ENCODE measurements at regions not wholly inside any gene's neighbourhood (a gene's known extent, or its start where the extent isn't known, plus 50 kb on each side); places are given as distances from the start of the nearest gene placed in this dataset.

DNA sequence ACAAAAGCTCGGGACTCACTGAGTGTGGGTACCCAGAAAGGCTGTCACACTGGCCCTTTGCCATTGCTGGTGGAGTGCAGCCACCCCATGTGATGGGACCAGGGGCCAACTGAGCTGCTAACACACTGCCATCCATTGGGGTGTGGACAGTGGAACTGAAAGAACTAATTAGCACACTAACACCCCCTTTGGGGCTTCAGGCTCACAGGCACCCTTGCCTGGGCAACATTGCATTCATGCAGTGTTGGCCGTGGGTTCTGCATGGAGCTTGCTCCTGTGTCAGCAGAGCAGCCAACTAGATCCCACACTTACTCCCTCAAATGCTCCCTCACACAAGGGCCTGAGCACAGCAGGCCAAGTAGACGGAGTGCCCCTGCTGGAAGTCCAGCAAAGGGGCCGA is 476.0 kb upstream of the ASIC2 start:
- Histone ChIP-seq H3K4me1 (ENCODE audit: control insufficient read depth, insufficient read depth, low read length) (no peaks in the 10 kb centered on the region), H3K36me3 (ENCODE audit: control insufficient read depth, insufficient read depth, low read length) (no peaks in the 10 kb centered on the region), H3K9me3 (ENCODE audit: control insufficient read depth, insufficient read depth, low read length) (no peaks in the 10 kb centered on the region), H3K27ac (ENCODE audit: low read depth, low read length) (no peak overlapping the region), H3K4me3 (ENCODE audit: low read depth, low read length) (no peak overlapping the region), H3K27me3 (ENCODE audit: control insufficient read depth, insufficient read depth, low read length) (no peaks in the 10 kb centered on the region)
- 81% methylated on average over 4 of the region's 4 CpGs for WGBS (ENCODE audit: insufficient coverage)
- no peak for DNase-seq (ENCODE audit: low read depth in 4 of 6, low spot score in 6 of 6)

- H3K27ac ChIP-seq (ENCODE audit: low read depth, low read length) = no peak overlapping the region
- H3K4me1 ChIP-seq (ENCODE audit: control insufficient read depth, insufficient read depth, low read length) = peaks cover 2% of the 10 kb centered on the region
- H3K36me3 ChIP-seq (ENCODE audit: control insufficient read depth, insufficient read depth, low read length) = no peaks in the 10 kb centered on the region
- DNase-seq (ENCODE audit: low read depth in 4 of 6, low spot score in 6 of 6) = peak in 1 of 6 donors; percentile 59
- H3K4me3 ChIP-seq (ENCODE audit: low read depth, low read length) = no peak overlapping the region
- H3K27me3 ChIP-seq (ENCODE audit: control insufficient read depth, insufficient read depth, low read length) = no peaks in the 10 kb centered on the region
- H3K9me3 ChIP-seq (ENCODE audit: control insufficient read depth, insufficient read depth, low read length) = no peaks in the 10 kb centered on the region
- WGBS (ENCODE audit: insufficient coverage) = 64% methylated on average over 4 of the region's 4 CpGs
These were observed 478.8 kb upstream of the CCL2 start for GRCh38 chr17:33776304-33776703.

DNA sequence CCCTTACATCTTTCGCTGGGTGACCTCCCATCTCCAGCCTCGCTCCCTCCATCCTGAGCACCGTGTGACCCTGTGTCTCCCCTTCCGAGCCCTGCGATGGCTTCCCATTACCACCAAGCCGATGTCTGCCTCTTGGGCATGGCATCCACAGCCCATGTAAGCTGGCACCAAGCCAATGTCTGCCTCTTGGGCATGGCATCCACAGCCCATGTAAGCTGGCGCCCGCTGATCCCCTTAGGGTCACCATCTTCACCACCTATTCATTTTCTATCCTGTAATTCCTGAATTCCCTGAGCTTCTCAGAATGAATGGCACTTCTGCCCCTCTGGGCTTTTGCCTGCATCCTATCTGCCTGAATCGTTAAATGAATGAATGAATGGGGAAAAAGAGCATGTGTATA is 478.2 kb upstream of the CCL2 start:
- WGBS (ENCODE audit: insufficient coverage) = 78% methylated on average over 6 of the region's 9 CpGs
- Histone ChIP-seq H3K27me3 (ENCODE audit: control insufficient read depth, insufficient read depth, low read length) (no peaks in the 10 kb centered on the region), H3K9me3 (ENCODE audit: control insufficient read depth, insufficient read depth, low read length) (no peaks in the 10 kb centered on the region), H3K4me3 (ENCODE audit: low read depth, low read length) (no peak overlapping the region), H3K27ac (ENCODE audit: low read depth, low read length) (no peak overlapping the region), H3K4me1 (ENCODE audit: control insufficient read depth, insufficient read depth, low read length) (peaks cover 2% of the 10 kb centered on the region), H3K36me3 (ENCODE audit: control insufficient read depth, insufficient read depth, low read length) (no peaks in the 10 kb centered on the region)
- DNase-seq (ENCODE audit: low read depth in 4 of 6, low spot score in 6 of 6) = peak in 1 of 6 donors; percentile 32

DNA sequence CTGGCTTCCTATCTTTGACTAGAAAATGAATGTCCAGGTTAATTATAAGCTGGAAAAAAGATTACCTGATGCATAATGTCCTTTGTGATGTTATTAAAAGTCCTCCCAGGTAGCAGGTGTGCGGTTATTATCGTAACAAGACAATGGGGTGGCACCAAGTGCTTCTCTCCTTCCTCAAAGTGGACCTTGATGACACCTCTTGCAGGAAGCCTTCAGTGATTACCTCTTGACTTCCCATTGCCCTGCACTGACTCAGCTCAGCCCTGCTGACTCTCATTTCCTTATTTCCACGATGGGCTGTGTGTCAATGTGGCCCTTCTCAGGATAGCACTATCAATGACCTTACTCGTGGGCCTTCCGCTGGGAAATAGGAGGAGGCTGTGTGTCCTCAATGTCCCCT is 477.4 kb upstream of the CCL2 start:
- no peaks in the 10 kb centered on the region for H3K27me3 ChIP-seq (ENCODE audit: control insufficient read depth, insufficient read depth, low read length)
- 97% methylated on average over 2 of the region's 5 CpGs for WGBS (ENCODE audit: insufficient coverage)
- no peaks in the 10 kb centered on the region for H3K9me3 ChIP-seq (ENCODE audit: control insufficient read depth, insufficient read depth, low read length)
- DNase-seq (ENCODE audit: low read depth in 4 of 6, low spot score in 6 of 6) = no peak
- no peak overlapping the region for H3K4me3 ChIP-seq (ENCODE audit: low read depth, low read length)
- no peaks in the 10 kb centered on the region for H3K36me3 ChIP-seq (ENCODE audit: control insufficient read depth, insufficient read depth, low read length)
- no peak overlapping the region for H3K27ac ChIP-seq (ENCODE audit: low read depth, low read length)
- H3K4me1 ChIP-seq (ENCODE audit: control insufficient read depth, insufficient read depth, low read length) = peaks cover 2% of the 10 kb centered on the region

DNA sequence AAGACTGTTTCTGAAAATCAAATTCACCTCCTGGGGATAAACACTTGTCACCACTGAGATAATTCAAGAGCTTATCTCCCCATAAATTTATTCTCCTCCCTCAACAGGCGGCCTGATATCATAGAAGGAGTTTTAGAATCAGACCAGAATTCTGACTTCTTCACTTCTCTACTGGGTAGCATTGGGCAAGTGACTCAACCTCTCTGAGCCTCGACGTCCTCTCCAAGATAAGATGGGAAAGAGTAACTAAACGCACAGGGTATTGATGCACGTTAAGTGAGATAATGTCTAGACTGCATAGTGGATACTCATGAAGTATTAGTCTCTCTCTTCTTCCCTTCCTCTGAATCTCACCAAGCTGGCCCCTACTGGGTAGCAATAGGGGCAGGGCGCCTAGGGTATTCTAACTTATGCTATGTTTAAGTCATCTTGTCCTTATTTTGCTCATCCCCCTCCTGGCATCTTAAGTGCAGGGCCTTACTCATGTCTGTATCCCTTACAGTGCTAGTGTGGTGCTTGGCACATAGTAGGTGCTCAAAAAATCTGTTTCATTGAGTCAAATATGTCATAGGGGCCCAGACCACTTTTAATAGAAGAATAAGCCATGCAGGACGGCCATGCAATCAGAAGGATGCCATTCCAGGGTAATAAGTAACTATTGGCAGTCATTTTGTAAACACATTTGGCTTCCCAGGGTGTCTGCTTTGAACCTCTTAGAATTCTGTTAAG is 476.4 kb upstream of the CCL2 start:
- WGBS (ENCODE audit: insufficient coverage) = 0% methylated on average over 1 of the region's 7 CpGs
- DNase-seq (ENCODE audit: low read depth in 4 of 6, low spot score in 6 of 6) = no peak
- H3K4me3 ChIP-seq (ENCODE audit: low read depth, low read length) = no peak overlapping the region
- H3K9me3 ChIP-seq (ENCODE audit: control insufficient read depth, insufficient read depth, low read length) = no peaks in the 10 kb centered on the region
- H3K4me1 ChIP-seq (ENCODE audit: control insufficient read depth, insufficient read depth, low read length) = peaks cover 2% of the 10 kb centered on the region
- H3K27ac ChIP-seq (ENCODE audit: low read depth, low read length) = no peak overlapping the region
- H3K36me3 ChIP-seq (ENCODE audit: control insufficient read depth, insufficient read depth, low read length) = no peaks in the 10 kb centered on the region
- H3K27me3 ChIP-seq (ENCODE audit: control insufficient read depth, insufficient read depth, low read length) = no peaks in the 10 kb centered on the region

DNA sequence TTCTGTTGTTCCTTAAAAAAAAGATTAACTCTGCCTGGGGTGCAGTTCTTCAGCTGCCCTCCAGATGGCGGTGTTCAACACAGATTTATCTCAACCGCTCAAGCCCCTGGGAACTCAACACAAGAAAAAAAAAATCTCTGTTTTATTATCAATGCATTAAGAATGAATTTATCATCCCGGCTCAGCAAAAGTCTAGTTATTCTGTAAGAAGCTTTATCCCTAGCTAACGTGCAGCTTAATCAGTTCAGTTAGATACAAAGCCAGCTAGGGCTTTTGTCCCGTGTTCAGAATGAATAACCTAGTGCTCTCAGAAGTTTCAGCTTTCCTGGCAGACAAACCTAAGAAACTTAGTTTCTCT is 475.9 kb upstream of the CCL2 start:
- Histone ChIP-seq H3K36me3 (ENCODE audit: control insufficient read depth, insufficient read depth, low read length) (no peaks in the 10 kb centered on the region), H3K4me3 (ENCODE audit: low read depth, low read length) (no peak overlapping the region), H3K4me1 (ENCODE audit: control insufficient read depth, insufficient read depth, low read length) (peaks cover 2% of the 10 kb centered on the region), H3K9me3 (ENCODE audit: control insufficient read depth, insufficient read depth, low read length) (no peaks in the 10 kb centered on the region), H3K27me3 (ENCODE audit: control insufficient read depth, insufficient read depth, low read length) (no peaks in the 10 kb centered on the region), H3K27ac (ENCODE audit: low read depth, low read length) (no peak overlapping the region)
- peak; percentile 57 to 95 (median 69) for DNase-seq (ENCODE audit: low read depth in 4 of 6, low spot score in 6 of 6)
- 6% methylated on average over 2 of the region's 5 CpGs for WGBS (ENCODE audit: insufficient coverage)

DNA sequence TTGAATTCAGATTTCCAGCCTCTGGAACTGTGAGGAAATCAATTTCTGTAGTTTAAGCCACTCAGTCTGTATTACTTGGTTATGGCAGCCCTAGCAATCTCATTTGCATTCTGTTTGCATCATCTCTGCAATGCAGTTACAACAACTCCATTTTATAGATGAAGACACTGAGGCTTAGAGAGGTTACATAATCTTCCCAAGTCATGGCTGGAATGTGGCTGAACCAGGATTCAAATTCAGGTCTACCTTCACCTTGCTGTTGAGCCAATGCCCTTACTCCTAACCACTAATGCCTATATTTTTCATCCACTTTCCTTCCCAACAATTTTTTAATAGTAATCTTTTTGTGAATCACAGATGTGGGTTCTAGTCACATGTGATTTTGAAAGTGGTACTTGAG is 469.8 kb upstream of the CCL2 start:
- no peaks in the 10 kb centered on the region for H3K36me3 ChIP-seq (ENCODE audit: control insufficient read depth, insufficient read depth, low read length)
- no peak for DNase-seq (ENCODE audit: low read depth in 4 of 6, low spot score in 6 of 6)
- no peaks in the 10 kb centered on the region for H3K27me3 ChIP-seq (ENCODE audit: control insufficient read depth, insufficient read depth, low read length)
- no peak overlapping the region for H3K27ac ChIP-seq (ENCODE audit: low read depth, low read length)
- H3K9me3 ChIP-seq (ENCODE audit: control insufficient read depth, insufficient read depth, low read length) = no peaks in the 10 kb centered on the region
- H3K4me1 ChIP-seq (ENCODE audit: control insufficient read depth, insufficient read depth, low read length) = no peaks in the 10 kb centered on the region
- no peak overlapping the region for H3K4me3 ChIP-seq (ENCODE audit: low read depth, low read length)

DNA sequence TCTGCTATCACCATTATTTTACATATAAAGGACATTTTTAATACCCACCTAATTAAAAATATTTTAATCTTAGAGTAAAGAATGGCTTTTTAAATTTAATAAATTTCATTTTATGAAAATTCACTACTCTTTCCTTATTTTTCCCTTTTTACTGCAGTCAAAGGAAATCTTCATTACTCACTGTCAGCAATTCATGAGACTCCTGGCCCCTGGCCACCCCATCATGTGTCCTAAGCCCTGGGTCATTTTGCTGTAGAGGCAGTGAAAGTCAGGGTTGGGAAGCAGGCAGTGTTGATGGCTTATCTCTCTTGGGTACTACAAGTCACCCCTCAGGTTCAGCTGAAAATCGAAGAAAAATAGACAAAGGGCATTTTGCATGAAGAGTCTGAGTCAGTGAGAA is 468.6 kb upstream of the CCL2 start:
- Histone ChIP-seq H3K27me3 (ENCODE audit: control insufficient read depth, insufficient read depth, low read length) (no peaks in the 10 kb centered on the region), H3K4me1 (ENCODE audit: control insufficient read depth, insufficient read depth, low read length) (no peaks in the 10 kb centered on the region), H3K27ac (ENCODE audit: low read depth, low read length) (no peak overlapping the region), H3K4me3 (ENCODE audit: low read depth, low read length) (no peak overlapping the region), H3K36me3 (ENCODE audit: control insufficient read depth, insufficient read depth, low read length) (no peaks in the 10 kb centered on the region), H3K9me3 (ENCODE audit: control insufficient read depth, insufficient read depth, low read length) (no peaks in the 10 kb centered on the region)
- no CpG with 5 or more reads among the region's 1 CpG for WGBS (ENCODE audit: insufficient coverage)
- DNase-seq (ENCODE audit: low read depth in 4 of 6, low spot score in 6 of 6) = no peak

- DNase-seq (ENCODE audit: low read depth in 4 of 6, low spot score in 6 of 6) = no peak
- Histone ChIP-seq H3K27ac (ENCODE audit: low read depth, low read length) (no peak overlapping the region), H3K4me1 (ENCODE audit: control insufficient read depth, insufficient read depth, low read length) (no peaks in the 10 kb centered on the region), H3K9me3 (ENCODE audit: control insufficient read depth, insufficient read depth, low read length) (no peaks in the 10 kb centered on the region), H3K36me3 (ENCODE audit: control insufficient read depth, insufficient read depth, low read length) (no peaks in the 10 kb centered on the region), H3K4me3 (ENCODE audit: low read depth, low read length) (no peak overlapping the region), H3K27me3 (ENCODE audit: control insufficient read depth, insufficient read depth, low read length) (no peaks in the 10 kb centered on the region)
- WGBS (ENCODE audit: insufficient coverage) = no CpG with 5 or more reads among the region's 2 CpGs
These were observed 465.4 kb upstream of the CCL2 start for GRCh38 chr17:33789658-33790057.

DNA sequence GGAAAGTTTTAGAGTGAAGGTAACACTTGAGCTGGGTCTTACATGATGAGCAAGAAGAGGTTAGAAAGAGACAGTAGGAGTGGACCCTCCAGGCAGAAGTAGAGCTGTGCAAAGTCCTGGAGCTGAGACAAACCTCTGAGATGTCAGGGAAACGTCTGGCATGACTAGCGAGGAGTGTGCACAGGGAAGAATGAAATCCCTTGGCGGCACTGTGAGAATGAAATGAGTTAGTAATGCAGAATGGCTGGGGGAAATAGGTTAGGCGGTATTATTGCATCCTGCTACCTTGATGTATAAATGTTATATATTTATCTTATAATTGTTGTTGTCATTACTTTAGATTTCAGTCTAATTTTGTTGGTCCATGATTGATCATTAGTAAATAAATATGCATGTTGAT is 457.9 kb upstream of the CCL2 start:
- Histone ChIP-seq H3K36me3 (ENCODE audit: control insufficient read depth, insufficient read depth, low read length) (no peaks in the 10 kb centered on the region), H3K27me3 (ENCODE audit: control insufficient read depth, insufficient read depth, low read length) (no peaks in the 10 kb centered on the region), H3K9me3 (ENCODE audit: control insufficient read depth, insufficient read depth, low read length) (no peaks in the 10 kb centered on the region), H3K4me3 (ENCODE audit: low read depth, low read length) (no peak overlapping the region), H3K27ac (ENCODE audit: low read depth, low read length) (no peak overlapping the region), H3K4me1 (ENCODE audit: control insufficient read depth, insufficient read depth, low read length) (peaks cover 4% of the 10 kb centered on the region)
- WGBS (ENCODE audit: insufficient coverage) = 40% methylated on average over 2 of the region's 4 CpGs
- peak in 1 of 6 donors; percentile 64 for DNase-seq (ENCODE audit: low read depth in 4 of 6, low spot score in 6 of 6)
